ENCODE measurements at regions not wholly inside any gene's neighbourhood (a gene's known extent, or its start where the extent isn't known, plus 50 kb on each side); places are given as distances from the start of the nearest gene placed in this dataset.

GRCh38 chr1:71184410-71184809 lies 103.6 kb upstream of the ZRANB2 start:
- no peaks in the 10 kb centered on the region for H3K27me3 Mint-ChIP-seq (ENCODE audit: low read depth)
- no peak for DNase-seq (ENCODE audit: low spot score)
- TF ChIP-seq CTCF (IDR thresholded peaks at IDR 0.05), result no peak
- no peak overlapping the region for H3K27ac Mint-ChIP-seq (ENCODE audit: unreplicated experiment)
- H3K4me3 Mint-ChIP-seq (ENCODE audit: unreplicated experiment), result no peak overlapping the region
- H3K9me3 Mint-ChIP-seq (ENCODE audit: low read depth), result peaks cover 12% of the 10 kb centered on the region
- no peaks in the 10 kb centered on the region for H3K4me1 Mint-ChIP-seq (ENCODE audit: low read depth)
- no peaks in the 10 kb centered on the region for H3K36me3 Mint-ChIP-seq (ENCODE audit: low read depth)

- no peaks in the 10 kb centered on the region for H3K4me1 Mint-ChIP-seq (ENCODE audit: low read depth)
- H3K9me3 Mint-ChIP-seq (ENCODE audit: low read depth), result peaks cover 8% of the 10 kb centered on the region
- DNase-seq (ENCODE audit: low spot score), result no peak
- H3K36me3 Mint-ChIP-seq (ENCODE audit: low read depth), result no peaks in the 10 kb centered on the region
- H3K4me3 Mint-ChIP-seq (ENCODE audit: unreplicated experiment), result no peak overlapping the region
- no peak overlapping the region for H3K27ac Mint-ChIP-seq (ENCODE audit: unreplicated experiment)
- H3K27me3 Mint-ChIP-seq (ENCODE audit: low read depth), result no peaks in the 10 kb centered on the region
- no peak for TF ChIP-seq CTCF (IDR thresholded peaks at IDR 0.05)
Observed at GRCh38 chr1:71179997-71180396, 99.2 kb upstream of the ZRANB2 start.

- Mint-ChIP-seq H3K9me3 (ENCODE audit: low read depth) (no peaks in the 10 kb centered on the region), H3K27me3 (ENCODE audit: low read depth) (no peaks in the 10 kb centered on the region), H3K4me3 (ENCODE audit: unreplicated experiment) (no peak overlapping the region), H3K36me3 (ENCODE audit: low read depth) (no peaks in the 10 kb centered on the region), H3K4me1 (ENCODE audit: low read depth) (no peaks in the 10 kb centered on the region), H3K27ac (ENCODE audit: unreplicated experiment) (no peak overlapping the region)
- no peak for TF ChIP-seq CTCF (IDR thresholded peaks at IDR 0.05)
- no peak for DNase-seq (ENCODE audit: low spot score)
Observed at GRCh38 chr1:71170925-71171324, 90.1 kb upstream of the ZRANB2 start.

GRCh38 chr1:71167505-71167904 lies 86.7 kb upstream of the ZRANB2 start:
- H3K36me3 Mint-ChIP-seq (ENCODE audit: low read depth), result no peaks in the 10 kb centered on the region
- no peaks in the 10 kb centered on the region for H3K9me3 Mint-ChIP-seq (ENCODE audit: low read depth)
- no peak overlapping the region for H3K27ac Mint-ChIP-seq (ENCODE audit: unreplicated experiment)
- TF ChIP-seq CTCF (IDR thresholded peaks at IDR 0.05), result no peak
- DNase-seq (ENCODE audit: low spot score), result no peak
- H3K4me3 Mint-ChIP-seq (ENCODE audit: unreplicated experiment), result no peak overlapping the region
- no peaks in the 10 kb centered on the region for H3K27me3 Mint-ChIP-seq (ENCODE audit: low read depth)
- H3K4me1 Mint-ChIP-seq (ENCODE audit: low read depth), result no peaks in the 10 kb centered on the region

- H3K27ac Mint-ChIP-seq (ENCODE audit: unreplicated experiment), result no peak overlapping the region
- H3K9me3 Mint-ChIP-seq (ENCODE audit: low read depth), result no peaks in the 10 kb centered on the region
- no peaks in the 10 kb centered on the region for H3K36me3 Mint-ChIP-seq (ENCODE audit: low read depth)
- no peaks in the 10 kb centered on the region for H3K27me3 Mint-ChIP-seq (ENCODE audit: low read depth)
- no peaks in the 10 kb centered on the region for H3K4me1 Mint-ChIP-seq (ENCODE audit: low read depth)
- no peak overlapping the region for H3K4me3 Mint-ChIP-seq (ENCODE audit: unreplicated experiment)
- no peak for DNase-seq (ENCODE audit: low spot score)
- no peak for TF ChIP-seq CTCF (IDR thresholded peaks at IDR 0.05)
Observed at GRCh38 chr1:71166178-71167173, 85.6 kb upstream of the ZRANB2 start.
